ENCODE measurements at regions not wholly inside any gene's neighbourhood (a gene's known extent, or its start where the extent isn't known, plus 50 kb on each side); places are given as distances from the start of the nearest gene placed in this dataset.

DNA sequence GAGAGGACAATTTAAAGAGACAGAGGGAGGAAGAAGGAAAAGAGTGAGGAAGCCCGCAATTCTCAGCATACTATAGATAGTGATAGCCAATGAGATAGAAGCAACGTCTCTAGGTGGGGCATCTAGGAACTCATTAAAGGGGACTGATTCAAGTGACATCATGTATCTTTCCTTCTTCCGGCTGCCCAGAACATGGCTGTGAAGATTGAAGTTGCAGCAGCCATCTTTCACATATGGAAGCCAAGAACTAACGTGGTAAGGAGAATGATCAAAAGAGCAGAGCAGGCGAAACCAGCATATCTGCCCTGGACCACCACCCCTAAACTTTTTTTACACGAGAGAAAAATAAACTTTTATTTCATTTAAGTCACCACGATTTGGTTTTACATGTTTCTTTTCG is 133.8 kb downstream of the DDX53 start:
- Histone ChIP-seq H3K4me3 (ENCODE audit: low read depth, low read length) (no peak overlapping the region), H3K27ac (no peak overlapping the region), H3K27me3 (replicated peaks) (no peaks in the 10 kb centered on the region), H3K36me3 (replicated peaks) (no peaks in the 10 kb centered on the region)
- DNase-seq, result no peak
- in situ Hi-C loops (cut with HindIII; ENCODE audit: low pct_ligation_motif_present, low sequenced_read_pairs), result no loop called here
- TF ChIP-seq CTCF (IDR thresholded peaks at IDR 0.05; ENCODE audit: low read depth, low read length, missing control alignments), result no peak

DNA sequence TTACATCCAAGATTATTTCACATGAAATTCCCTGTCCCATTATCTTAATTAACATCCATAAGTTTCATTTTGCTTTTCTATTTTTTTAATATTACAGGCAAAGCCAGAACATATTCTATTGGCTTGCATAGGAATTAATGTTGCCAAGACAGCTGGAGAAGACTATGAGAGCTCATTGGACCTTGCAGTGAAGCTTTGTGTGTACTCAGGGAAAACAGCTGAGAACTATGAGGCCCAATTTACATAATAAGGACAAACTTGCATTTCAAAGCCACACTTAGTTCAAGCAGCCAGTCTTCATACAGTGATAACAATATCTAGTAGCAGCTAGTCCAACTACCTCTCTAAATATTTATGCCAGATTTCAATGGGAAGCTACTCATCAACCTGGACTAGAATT is 134.4 kb downstream of the DDX53 start:
- in situ Hi-C loops (cut with HindIII; ENCODE audit: low pct_ligation_motif_present, low sequenced_read_pairs), result no loop called here
- Histone ChIP-seq H3K36me3 (replicated peaks) (no peaks in the 10 kb centered on the region), H3K27ac (no peak overlapping the region), H3K27me3 (replicated peaks) (no peaks in the 10 kb centered on the region), H3K4me3 (ENCODE audit: low read depth, low read length) (no peak overlapping the region)
- no peak for DNase-seq
- no peak for TF ChIP-seq CTCF (IDR thresholded peaks at IDR 0.05; ENCODE audit: low read depth, low read length, missing control alignments)

DNA sequence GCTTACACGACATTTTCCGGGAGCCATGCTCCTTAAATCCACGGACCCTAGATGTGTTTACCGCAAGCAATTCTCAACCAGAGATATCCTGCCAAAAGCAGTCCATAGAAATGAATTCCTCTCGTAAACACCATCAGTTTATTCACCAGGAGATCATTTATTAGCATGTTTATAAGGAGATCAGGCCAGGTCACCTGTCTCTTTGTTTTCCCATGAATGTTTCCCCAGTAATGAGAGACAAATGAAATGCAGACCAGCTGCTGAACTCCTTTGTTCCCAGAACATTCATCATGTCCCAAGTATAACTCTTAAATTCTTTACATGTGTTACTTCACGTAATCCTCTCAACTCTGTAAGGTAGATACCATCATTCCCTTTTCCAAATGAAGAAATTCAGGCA is 137.1 kb downstream of the DDX53 start:
- no peak for DNase-seq
- TF ChIP-seq CTCF (IDR thresholded peaks at IDR 0.05; ENCODE audit: low read depth, low read length, missing control alignments), result no peak
- in situ Hi-C loops (cut with HindIII; ENCODE audit: low pct_ligation_motif_present, low sequenced_read_pairs), result no loop called here

DNA sequence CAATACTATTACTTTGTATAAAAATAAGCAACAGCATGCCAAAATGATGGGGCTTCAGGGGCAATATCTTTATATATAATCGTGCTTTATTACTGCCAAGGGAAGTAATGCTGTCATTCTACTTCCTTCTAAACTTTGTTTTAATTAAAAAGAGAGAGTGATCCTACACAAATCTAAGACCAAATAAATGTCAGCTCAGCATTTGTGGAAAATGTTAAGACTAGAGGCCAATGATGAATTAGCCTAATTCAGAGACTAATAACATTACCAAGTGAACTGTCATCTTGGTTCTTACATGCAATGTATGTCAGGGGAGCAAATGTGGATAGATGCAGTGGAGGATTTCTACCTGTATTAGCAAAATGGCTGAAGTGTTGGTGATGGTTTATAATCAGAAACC is 166.4 kb upstream of the PTCHD1 start:
- no peak overlapping the region for H3K27ac ChIP-seq
- in situ Hi-C loops (cut with HindIII; ENCODE audit: low pct_ligation_motif_present, low sequenced_read_pairs), result no loop called here
- H3K36me3 ChIP-seq (replicated peaks), result no peaks in the 10 kb centered on the region
- H3K4me3 ChIP-seq (ENCODE audit: low read depth, low read length), result no peak overlapping the region
- no peaks in the 10 kb centered on the region for H3K27me3 ChIP-seq (replicated peaks)
- DNase-seq, result no peak
- no peak for TF ChIP-seq CTCF (IDR thresholded peaks at IDR 0.05; ENCODE audit: low read depth, low read length, missing control alignments)

More for the DNA sequence above, 137.1 kb downstream of the DDX53 start:
- H3K27ac ChIP-seq, result no peak overlapping the region
- H3K4me3 ChIP-seq (ENCODE audit: low read depth, low read length), result no peak overlapping the region
- H3K27me3 ChIP-seq (replicated peaks), result no peaks in the 10 kb centered on the region
- no peaks in the 10 kb centered on the region for H3K36me3 ChIP-seq (replicated peaks)

DNA sequence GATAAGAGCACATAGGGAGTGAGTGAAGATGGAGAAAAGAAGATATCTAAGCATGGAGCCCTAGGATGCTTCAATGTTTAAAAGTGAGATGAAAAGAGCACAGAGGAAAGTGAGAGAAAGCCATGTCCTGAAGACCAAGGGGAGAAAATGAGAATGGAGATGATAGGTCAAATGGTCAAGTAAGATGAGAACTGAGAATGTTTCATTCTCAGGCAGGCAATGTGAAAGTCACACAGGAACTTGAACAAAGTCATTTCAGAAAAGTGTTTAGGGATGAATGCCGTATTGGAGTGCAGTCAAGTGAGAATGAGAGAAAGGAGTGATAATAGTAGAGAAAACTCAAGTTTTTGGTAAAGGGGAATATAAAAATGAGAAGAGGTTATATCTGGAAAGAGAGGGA is 148.7 kb upstream of the PTCHD1 start:
- Histone ChIP-seq H3K27ac (no peak overlapping the region), H3K4me3 (ENCODE audit: low read depth, low read length) (no peak overlapping the region), H3K36me3 (replicated peaks) (no peaks in the 10 kb centered on the region), H3K27me3 (replicated peaks) (no peaks in the 10 kb centered on the region)
- no peak for TF ChIP-seq CTCF (IDR thresholded peaks at IDR 0.05; ENCODE audit: low read depth, low read length, missing control alignments)
- in situ Hi-C loops (cut with HindIII; ENCODE audit: low pct_ligation_motif_present, low sequenced_read_pairs), result no loop called here
- no peak for DNase-seq

- H3K4me3 ChIP-seq (ENCODE audit: low read depth, low read length), result no peak overlapping the region
- H3K27ac ChIP-seq, result no peak overlapping the region
- in situ Hi-C loops (cut with HindIII; ENCODE audit: low pct_ligation_motif_present, low sequenced_read_pairs), result no loop called here
- no peak for TF ChIP-seq CTCF (IDR thresholded peaks at IDR 0.05; ENCODE audit: low read depth, low read length, missing control alignments)
- no peaks in the 10 kb centered on the region for H3K27me3 ChIP-seq (replicated peaks)
- H3K36me3 ChIP-seq (replicated peaks), result no peaks in the 10 kb centered on the region
- no peak for DNase-seq
Observed at GRCh38 chrX:23187819-23188218, 146.8 kb upstream of the PTCHD1 start.

All from brain microvascular endothelial cell (primary cell).